H9 (cell line): ENCODE measurements at regions not wholly inside any gene's neighbourhood (a gene's known extent, or its start where the extent isn't known, plus 50 kb on each side); places are given as distances from the start of the nearest gene placed in this dataset.

Source experiments
- DNase-seq: peaks from one replicate; pipeline ENCODE4 v3.0.0-alpha.2; 2017
- H2AFZ ChIP-seq: one replicate; pipeline ENCODE4 v1.6.1; 2013; ENCODE audit warnings: mild to moderate bottlenecking, low read length, control low read depth, moderate library complexity
- H2AK5ac ChIP-seq: 2 replicates; pipeline ENCODE4 v1.6.1; 2013; ENCODE audit warnings: low read length, control low read depth, mixed read lengths; ENCODE audit not compliant: insufficient read length
- H2BK120ac ChIP-seq: one replicate; pipeline ENCODE4 v1.6.1; 2013; ENCODE audit warnings: low read depth, mild to moderate bottlenecking, low read length, control low read depth, inconsistent platforms; ENCODE audit not compliant: poor library complexity, severe bottlenecking
- H2BK12ac ChIP-seq: 2 replicates; pipeline ENCODE4 v1.6.1; 2013; ENCODE audit warnings: low read length, control low read depth, mixed read lengths, low read depth; ENCODE audit not compliant: insufficient read length
- H2BK15ac ChIP-seq: 2 replicates; pipeline ENCODE4 v1.6.1; 2013; ENCODE audit warnings: low read depth, low read length, control low read depth
- H2BK20ac ChIP-seq: one replicate; pipeline ENCODE4 v1.6.1; 2013; ENCODE audit warnings: low read depth, mild to moderate bottlenecking, low read length, control low read depth, inconsistent platforms; ENCODE audit not compliant: poor library complexity, severe bottlenecking
- H2BK5ac ChIP-seq: 2 replicates; pipeline ENCODE4 v1.6.1; 2013; ENCODE audit warnings: low read length, control low read depth, mixed read lengths; ENCODE audit not compliant: insufficient read length
- H3K14ac ChIP-seq: 2 replicates; pipeline ENCODE4 v1.6.1; 2013; ENCODE audit warnings: low read length, control low read depth; ENCODE audit not compliant: insufficient read depth
- H3K18ac ChIP-seq: 2 replicates; pipeline ENCODE4 v1.6.1; 2013; ENCODE audit warnings: low read depth, mild to moderate bottlenecking, mixed read lengths, low read length, control low read depth; ENCODE audit not compliant: insufficient read length
- H3K23ac ChIP-seq: 2 replicates; pipeline ENCODE4 v1.6.1; 2013; ENCODE audit warnings: low read length, control low read depth, mixed read lengths, low read depth; ENCODE audit not compliant: insufficient read length
- H3K23me2 ChIP-seq: 2 replicates; pipeline ENCODE4 v1.6.1; 2013; ENCODE audit warnings: low read depth, mild to moderate bottlenecking, mixed read lengths, low read length, control low read depth; ENCODE audit not compliant: insufficient read length, poor library complexity, severe bottlenecking
- H3K27ac ChIP-seq: 2 replicates; pipeline ENCODE4 v1.5.1; 2013; ENCODE audit warnings: low read length, control low read depth, mixed read lengths, low read depth; ENCODE audit not compliant: insufficient read length
- H3K27me3 ChIP-seq: 2 replicates; pipeline ENCODE4 v1.6.1; 2013; ENCODE audit warnings: low read length, control low read depth, inconsistent platforms; ENCODE audit not compliant: insufficient read depth
- H3K4ac ChIP-seq: 2 replicates; pipeline ENCODE4 v1.6.1; 2013; ENCODE audit warnings: low read depth, mild to moderate bottlenecking, control low read depth, inconsistent platforms, low read length, moderate library complexity
- H3K4me1 ChIP-seq: 2 replicates; pipeline ENCODE4 v1.6.1; 2013; ENCODE audit warnings: low read length, control low read depth, inconsistent platforms; ENCODE audit not compliant: insufficient read depth
- H3K4me2 ChIP-seq: 2 replicates; pipeline ENCODE4 v1.6.1; 2013; ENCODE audit warnings: low read length, control low read depth, mixed read lengths; ENCODE audit not compliant: insufficient read length, insufficient read depth
- H3K56ac ChIP-seq: 2 replicates; pipeline ENCODE4 v1.6.1; 2013; ENCODE audit warnings: low read depth, mild to moderate bottlenecking, mixed read lengths, low read length, control low read depth; ENCODE audit not compliant: insufficient read length
- H3K79me1 ChIP-seq: 2 replicates; pipeline ENCODE4 v1.6.1; 2013; ENCODE audit warnings: low read depth, mild to moderate bottlenecking, moderate library complexity, low read length, control low read depth, inconsistent platforms; ENCODE audit not compliant: insufficient read depth, poor library complexity, severe bottlenecking
- H3K79me2 ChIP-seq: 2 replicates; pipeline ENCODE4 v1.6.1; 2013; ENCODE audit warnings: low read length, control low read depth, inconsistent platforms; ENCODE audit not compliant: insufficient read depth
- H3K9ac ChIP-seq: 2 replicates; pipeline ENCODE4 v1.6.1; 2013; ENCODE audit warnings: low read length, control low read depth, mixed read lengths; ENCODE audit not compliant: insufficient read length; ENCODE audit errors: extremely low read depth
- H3K9me3 ChIP-seq: one replicate; pipeline ENCODE4 v1.6.1; 2013; ENCODE audit warnings: low read depth, low read length, inconsistent platforms; ENCODE audit not compliant: control insufficient read depth
- H3T11ph ChIP-seq: one replicate; pipeline ENCODE4 v1.6.1; 2013; ENCODE audit warnings: mild to moderate bottlenecking, low read length, control low read depth, inconsistent platforms
- H4K20me1 ChIP-seq: one replicate; pipeline ENCODE4 v1.6.1; 2013; ENCODE audit not compliant: control insufficient read depth, insufficient read length, insufficient read depth
- H4K5ac ChIP-seq: 2 replicates; pipeline ENCODE4 v1.6.1; 2013; ENCODE audit warnings: low read depth, mild to moderate bottlenecking, mixed read lengths, low read length, control low read depth; ENCODE audit not compliant: insufficient read length
- H4K8ac ChIP-seq: replicated peaks from 2 replicates; pipeline ENCODE4 v1.6.1; 2013; ENCODE audit warnings: low read length, control low read depth, mixed read lengths, low read depth; ENCODE audit not compliant: insufficient read length
- H4K91ac ChIP-seq: 2 replicates; pipeline ENCODE4 v1.6.1; 2013; ENCODE audit warnings: low read depth, mild to moderate bottlenecking, moderate library complexity, mixed read lengths, low read length, control low read depth; ENCODE audit not compliant: insufficient read length
- H3K27ac Mint-ChIP-seq, 3 experiments: 2 replicates in 2 of 3; 3 replicates in 1 of 3; pipeline ENCODE4 v1.8.0; 2020 to 2021; ENCODE audit warnings: mixed read lengths in 3 of 3, mild to moderate bottlenecking in 1 of 3, moderate library complexity in 1 of 3
- H3K27me3 Mint-ChIP-seq: 2 replicates; pipeline ENCODE4 v1.8.0; 2021; ENCODE audit warnings: low read depth, mild to moderate bottlenecking, moderate library complexity, mixed read lengths
- H3K36me3 Mint-ChIP-seq, 3 experiments: 2 replicates in 2 of 3; 3 replicates in 1 of 3; pipeline ENCODE4 v1.8.0; 2020 to 2021; ENCODE audit warnings: low read depth in 3 of 3, mixed read lengths in 3 of 3; ENCODE audit not compliant: insufficient read depth in 1 of 3
- H3K4me1 Mint-ChIP-seq, 2 experiments: 2 replicates each; pipeline ENCODE4 v1.8.0; 2020; ENCODE audit warnings: mixed read lengths in 2 of 2
- H3K4me3 Mint-ChIP-seq, 2 experiments: 2 replicates in 1 of 2; 3 replicates in 1 of 2; pipeline ENCODE4 v1.8.0; 2020 to 2021; ENCODE audit warnings: mild to moderate bottlenecking in 2 of 2, mixed read lengths in 2 of 2, moderate library complexity in 1 of 2
- H3K9me3 Mint-ChIP-seq, 2 experiments: 2 replicates in 1 of 2; 3 replicates in 1 of 2; pipeline ENCODE4 v1.8.0; 2020; ENCODE audit warnings: mild to moderate bottlenecking in 2 of 2, mixed read lengths in 2 of 2, moderate library complexity in 1 of 2
- WGBS: extraction: QIAGEN DNeasy Blood & Tissue Kit; methylation state at CpG from one replicate; pipeline ENCODE4 v1.1.7; 2013; ENCODE audit warnings: missing lambda C conversion rate, low lambda C conversion rate, mixed read lengths; ENCODE audit not compliant: insufficient read length; ENCODE audit errors: extremely low coverage; 5-methylcytosine and 5-hydroxymethylcytosine counted together
- TF ChIP-seq, protein P1 (sequence below): fragments of 200-600 bp; sonication (generic); conservative IDR thresholded peaks from 3 replicates; pipeline ENCODE4 v1.8.0; 2021; ENCODE audit warnings: antibody characterized with exemption, mild to moderate bottlenecking

DNA sequence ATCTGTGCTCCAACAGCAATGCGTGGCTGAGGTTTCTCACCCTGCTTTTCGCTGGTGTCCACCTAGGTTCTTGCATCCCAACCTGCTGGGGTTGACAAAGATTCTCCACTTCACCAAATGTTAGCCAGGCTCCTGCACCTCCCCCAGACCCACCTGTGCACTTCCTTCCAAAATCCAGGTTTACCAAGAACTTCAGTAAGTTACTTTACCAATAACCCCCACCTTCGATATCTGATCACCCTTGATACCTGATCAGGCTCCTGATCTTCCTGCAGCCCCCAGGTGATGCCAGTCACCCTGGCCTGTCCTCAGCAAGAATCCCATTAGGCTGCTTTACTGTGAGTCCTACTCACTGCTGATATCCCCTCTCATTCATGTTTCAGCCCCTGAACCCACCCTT, 1203.4 kb downstream of the TBC1D22A start:
- Histone ChIP-seq H3K4me1 (no peaks in the 10 kb centered on the region), H3T11ph (no peak overlapping the region), H3K27ac (no peak overlapping the region), H3K18ac (no peak overlapping the region), H3K4ac (no peak overlapping the region), H3K9me3 (no peaks in the 10 kb centered on the region), H3K27me3 (no peaks in the 10 kb centered on the region), H3K23ac (no peak overlapping the region), H2BK120ac (no peak overlapping the region), H3K4me2 (no peak overlapping the region), H2BK12ac (no peak overlapping the region), H2BK20ac (no peak overlapping the region), H4K5ac (no peak overlapping the region), H3K79me2 (no peaks in the 10 kb centered on the region), H2BK15ac (no peak overlapping the region), H4K20me1 (no peaks in the 10 kb centered on the region), H4K91ac (no peak overlapping the region), H3K56ac (no peak overlapping the region), H3K9ac (no peak overlapping the region), H2AK5ac (no peak overlapping the region), H4K8ac (no peak overlapping the region), H3K23me2 (no peaks in the 10 kb centered on the region), H3K14ac (no peak overlapping the region), H3K79me1 (no peaks in the 10 kb centered on the region), H2AFZ (no peak overlapping the region), H2BK5ac (no peak overlapping the region)
- Mint-ChIP-seq H3K36me3 (peaks cover 0 to 12% (median 8%) of the 10 kb centered on the region in 3 experiments; a peak in 3 of 7 replicates), H3K4me3 (no peak overlapping the region), H3K9me3 (peaks cover 0 to 86% of the 10 kb centered on the region in 2 experiments; a peak in 3 of 5 replicates), H3K27me3 (peaks cover 13% of the 10 kb centered on the region), H3K4me1 (peaks cover 0 to 8% of the 10 kb centered on the region in 2 experiments; a peak in 2 of 4 replicates), H3K27ac (no peak overlapping the region)
- WGBS, result no CpG with 5 or more reads among the region's 3 CpGs
- TF ChIP-seq, protein P1, sequence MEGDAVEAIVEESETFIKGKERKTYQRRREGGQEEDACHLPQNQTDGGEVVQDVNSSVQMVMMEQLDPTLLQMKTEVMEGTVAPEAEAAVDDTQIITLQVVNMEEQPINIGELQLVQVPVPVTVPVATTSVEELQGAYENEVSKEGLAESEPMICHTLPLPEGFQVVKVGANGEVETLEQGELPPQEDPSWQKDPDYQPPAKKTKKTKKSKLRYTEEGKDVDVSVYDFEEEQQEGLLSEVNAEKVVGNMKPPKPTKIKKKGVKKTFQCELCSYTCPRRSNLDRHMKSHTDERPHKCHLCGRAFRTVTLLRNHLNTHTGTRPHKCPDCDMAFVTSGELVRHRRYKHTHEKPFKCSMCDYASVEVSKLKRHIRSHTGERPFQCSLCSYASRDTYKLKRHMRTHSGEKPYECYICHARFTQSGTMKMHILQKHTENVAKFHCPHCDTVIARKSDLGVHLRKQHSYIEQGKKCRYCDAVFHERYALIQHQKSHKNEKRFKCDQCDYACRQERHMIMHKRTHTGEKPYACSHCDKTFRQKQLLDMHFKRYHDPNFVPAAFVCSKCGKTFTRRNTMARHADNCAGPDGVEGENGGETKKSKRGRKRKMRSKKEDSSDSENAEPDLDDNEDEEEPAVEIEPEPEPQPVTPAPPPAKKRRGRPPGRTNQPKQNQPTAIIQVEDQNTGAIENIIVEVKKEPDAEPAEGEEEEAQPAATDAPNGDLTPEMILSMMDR, result no peak
- no peak for DNase-seq
